ENCODE measurements at regions not wholly inside any gene's neighbourhood (a gene's known extent, or its start where the extent isn't known, plus 50 kb on each side); places are given as distances from the start of the nearest gene placed in this dataset.

- TF ChIP-seq TCF7L2 (IDR thresholded peaks at IDR 0.05; ENCODE audit: low read depth, low read length) = no peak
- no peak for TF ChIP-seq CTCF (IDR thresholded peaks at IDR 0.05)
Measured at GRCh38 chr10:89942217-89942616, 240.8 kb downstream of the KIF20B start.

Data from Panc1 (cell line).